ENCODE measurements at regions not wholly inside any gene's neighbourhood (a gene's known extent, or its start where the extent isn't known, plus 50 kb on each side); places are given as distances from the start of the nearest gene placed in this dataset.

DNA sequence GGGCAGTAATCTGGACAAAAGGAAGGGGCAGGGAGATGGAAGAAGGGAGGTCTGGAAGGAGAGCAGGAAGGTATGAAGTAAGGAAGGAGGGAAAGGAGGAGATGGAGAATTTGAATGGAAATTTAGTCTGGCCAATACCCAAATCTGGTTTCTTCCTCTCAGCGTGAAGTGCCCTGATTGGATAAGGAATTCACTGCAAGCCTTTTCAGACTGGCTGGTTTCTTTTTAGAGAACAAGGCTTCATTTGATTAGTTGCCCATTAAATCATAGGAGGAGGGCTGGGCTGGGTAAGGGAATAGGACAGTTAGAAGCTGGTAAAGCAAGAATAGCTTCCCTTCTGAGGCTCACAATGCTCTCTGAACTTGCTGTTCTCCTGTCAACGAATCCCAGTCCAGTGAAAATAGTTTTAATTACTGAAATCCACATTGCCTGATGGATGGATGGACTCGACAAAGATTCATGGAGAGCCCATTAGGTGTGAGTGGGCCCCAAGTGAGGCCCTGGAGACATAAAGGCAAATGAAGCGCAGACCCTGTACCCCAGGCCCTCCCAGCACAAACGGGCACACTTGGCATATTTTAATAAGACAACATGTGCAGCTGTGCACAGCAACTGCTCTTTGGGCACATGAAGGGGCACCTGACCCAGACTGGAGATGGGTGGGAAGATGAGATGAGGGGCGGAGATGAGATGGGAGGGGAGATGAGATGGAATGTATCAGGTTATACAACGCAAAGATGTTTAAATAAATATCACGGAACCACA is 347.1 kb upstream of the GATB start:
- TF ChIP-seq, protein P1, sequence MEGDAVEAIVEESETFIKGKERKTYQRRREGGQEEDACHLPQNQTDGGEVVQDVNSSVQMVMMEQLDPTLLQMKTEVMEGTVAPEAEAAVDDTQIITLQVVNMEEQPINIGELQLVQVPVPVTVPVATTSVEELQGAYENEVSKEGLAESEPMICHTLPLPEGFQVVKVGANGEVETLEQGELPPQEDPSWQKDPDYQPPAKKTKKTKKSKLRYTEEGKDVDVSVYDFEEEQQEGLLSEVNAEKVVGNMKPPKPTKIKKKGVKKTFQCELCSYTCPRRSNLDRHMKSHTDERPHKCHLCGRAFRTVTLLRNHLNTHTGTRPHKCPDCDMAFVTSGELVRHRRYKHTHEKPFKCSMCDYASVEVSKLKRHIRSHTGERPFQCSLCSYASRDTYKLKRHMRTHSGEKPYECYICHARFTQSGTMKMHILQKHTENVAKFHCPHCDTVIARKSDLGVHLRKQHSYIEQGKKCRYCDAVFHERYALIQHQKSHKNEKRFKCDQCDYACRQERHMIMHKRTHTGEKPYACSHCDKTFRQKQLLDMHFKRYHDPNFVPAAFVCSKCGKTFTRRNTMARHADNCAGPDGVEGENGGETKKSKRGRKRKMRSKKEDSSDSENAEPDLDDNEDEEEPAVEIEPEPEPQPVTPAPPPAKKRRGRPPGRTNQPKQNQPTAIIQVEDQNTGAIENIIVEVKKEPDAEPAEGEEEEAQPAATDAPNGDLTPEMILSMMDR (IDR thresholded peaks at IDR 0.05; ENCODE audit: poor library complexity) = no peak
- TF ChIP-seq EZH2 (IDR thresholded peaks at IDR 0.05; ENCODE audit: borderline replicate concordance) = no peak

Measured in hepatocyte (in vitro differentiated cells).